MCF 10A (cell line): ENCODE measurements at regions not wholly inside any gene's neighbourhood (a gene's known extent, or its start where the extent isn't known, plus 50 kb on each side); places are given as distances from the start of the nearest gene placed in this dataset.

Source experiments
- BruUV-seq: library from RNA; stranded (reverse); fragments of 400-500 nt; replicated peaks from 2 replicates; lab custom pipeline; 2021; lab: Mats Ljungman, UMichigan
- CTCF ChIA-PET: fragments of 300-600 bp; sonication (Branson Sonifier 250); formaldehyde crosslinking; extraction: SDS; loops from one replicate; lab custom pipeline; 2021; ENCODE audit warnings: antibody characterized with exemption, inconsistent platforms; lab: Yijun Ruan, JAX
- POLR2A ChIA-PET: fragments of 300-600, 350-650 bp; sonication (Branson Sonifier 250); formaldehyde crosslinking; extraction: SDS; loops from one replicate; lab custom pipeline; 2020; ENCODE audit warnings: antibody characterized with exemption, inconsistent platforms; lab: Yijun Ruan, JAX
- DNase-seq: peaks from one replicate; pipeline ENCODE4 v3.0.0-alpha.2; 2018; ENCODE audit not compliant: unreplicated experiment
- H3K27ac Mint-ChIP-seq: one replicate; pipeline ENCODE4 v1.8.0; 2022; ENCODE audit warnings: mild to moderate bottlenecking, low read depth, mixed read lengths; ENCODE audit not compliant: unreplicated experiment
- H3K27me3 Mint-ChIP-seq: one replicate; pipeline ENCODE4 v1.8.0; 2022; ENCODE audit warnings: mixed read lengths; ENCODE audit not compliant: insufficient read depth, unreplicated experiment
- H3K36me3 Mint-ChIP-seq: one replicate; pipeline ENCODE4 v1.8.0; 2022; ENCODE audit warnings: mild to moderate bottlenecking, moderate library complexity, mixed read lengths; ENCODE audit not compliant: insufficient read depth, unreplicated experiment
- H3K4me1 Mint-ChIP-seq: one replicate; pipeline ENCODE4 v1.8.0; 2022; ENCODE audit warnings: mixed read lengths; ENCODE audit not compliant: insufficient read depth, unreplicated experiment
- H3K4me3 Mint-ChIP-seq: one replicate; pipeline ENCODE4 v1.8.0; 2022; ENCODE audit warnings: mild to moderate bottlenecking, moderate library complexity, mixed read lengths; ENCODE audit not compliant: unreplicated experiment
- H3K9me3 Mint-ChIP-seq: one replicate; pipeline ENCODE4 v1.8.0; 2022; ENCODE audit warnings: mixed read lengths; ENCODE audit not compliant: unreplicated experiment
- CTCF ChIP-seq: fragments of 200-600 bp; IDR thresholded peaks from one replicate; pipeline ENCODE4 v1.8.0; 2022; ENCODE audit warnings: antibody characterized with exemption, mild to moderate bottlenecking; ENCODE audit not compliant: unreplicated experiment
- intact Hi-C: fragments of 100-400 bp; cut with micrococcal nuclease; formaldehyde crosslinking; loops from 2 replicates; pipeline ENCODE4 v1.14.1; 2022

GRCh38 chr16:52825892-52826291 is 226.8 kb downstream of the CHD9NB start:
- no peak overlapping the region for H3K27ac Mint-ChIP-seq

GRCh38 chr16:52819808-52820207 is 232.9 kb downstream of the CHD9NB start:
- no peaks in the 10 kb centered on the region for H3K36me3 Mint-ChIP-seq
- BruUV-seq = no TSS peak
- DNase-seq = no peak

More at GRCh38 chr16:52825892-52826291, 226.8 kb downstream of the CHD9NB start:
- DNase-seq = peak; percentile 14
- POLR2A ChIA-PET = no interaction called here
- H3K9me3 Mint-ChIP-seq = no peaks in the 10 kb centered on the region
- H3K36me3 Mint-ChIP-seq = no peaks in the 10 kb centered on the region
- intact Hi-C loops = no loop called here
- H3K27me3 Mint-ChIP-seq = peaks cover 13% of the 10 kb centered on the region
- H3K4me1 Mint-ChIP-seq = no peaks in the 10 kb centered on the region
- CTCF ChIA-PET = interaction anchor here (0.6 to 1.9 kb wide), 2 partner anchors 44 to 634 kb away, joined by 3 to 5 read pairs; no protein-coding TSS in a partner anchor
- no peak overlapping the region for H3K4me3 Mint-ChIP-seq
- no peak for TF ChIP-seq CTCF
- BruUV-seq = no TSS peak

GRCh38 chr16:52819405-52819804 is 233.3 kb downstream of the CHD9NB start:
- H3K4me3 Mint-ChIP-seq = no peak overlapping the region

More at GRCh38 chr16:52819808-52820207, 232.9 kb downstream of the CHD9NB start:
- Mint-ChIP-seq H3K27me3 (peaks cover 5% of the 10 kb centered on the region), H3K9me3 (peaks cover under 1% of the 10 kb centered on the region), H3K27ac (no peak overlapping the region), H3K4me1 (no peaks in the 10 kb centered on the region), H3K4me3 (no peak overlapping the region)
- POLR2A ChIA-PET = no interaction called here
- TF ChIP-seq CTCF = no peak
- CTCF ChIA-PET = interaction anchor here (0.6 kb wide), 1 partner anchor 19 kb away, joined by 4 read pairs; no protein-coding TSS in a partner anchor
- intact Hi-C loops = no loop called here

GRCh38 chr16:52817696-52818095 is 235.0 kb downstream of the CHD9NB start:
- intact Hi-C loops = no loop called here
- POLR2A ChIA-PET = interaction anchor here (0.6 kb wide), 1 partner anchor 198 kb away, joined by 3 read pairs; no protein-coding TSS in a partner anchor
- H3K27ac Mint-ChIP-seq = no peak overlapping the region
- no peaks in the 10 kb centered on the region for H3K36me3 Mint-ChIP-seq
- no TSS peak for BruUV-seq
- DNase-seq = no peak
- peaks cover 11% of the 10 kb centered on the region for H3K4me1 Mint-ChIP-seq
- TF ChIP-seq CTCF = no peak
- CTCF ChIA-PET = interaction anchor here (1.6 kb wide), 1 partner anchor 95 kb away, joined by 3 read pairs; no protein-coding TSS in a partner anchor
- H3K9me3 Mint-ChIP-seq = peaks cover 7% of the 10 kb centered on the region
- no peaks in the 10 kb centered on the region for H3K27me3 Mint-ChIP-seq
- H3K4me3 Mint-ChIP-seq = no peak overlapping the region

More at GRCh38 chr16:52819405-52819804, 233.3 kb downstream of the CHD9NB start:
- ChIA-PET CTCF (no interaction called here), POLR2A (no interaction called here)
- Mint-ChIP-seq H3K4me1 (no peaks in the 10 kb centered on the region), H3K27ac (no peak overlapping the region), H3K9me3 (peaks cover 5% of the 10 kb centered on the region), H3K27me3 (peaks cover under 1% of the 10 kb centered on the region), H3K36me3 (no peaks in the 10 kb centered on the region)
- TF ChIP-seq CTCF = no peak
- BruUV-seq = no TSS peak
- intact Hi-C loops = no loop called here
- no peak for DNase-seq
